NCI-H2081 treated with DMSO at 0.1 percent for 48 hours (cell line): ENCODE measurements at regions not wholly inside any gene's neighbourhood (a gene's known extent, or its start where the extent isn't known, plus 50 kb on each side); places are given as distances from the start of the nearest gene placed in this dataset.
"Not testable (repeated sequence)": the region's sequence is repeated elsewhere in the genome, so short reads cannot be mapped to it uniquely, and the experiment has no call there.

Experiments used
- DNase-seq: peaks from one replicate; lab custom pipeline; 2025; lab: John Stamatoyannopoulos, UW

GRCh38 chr5:166860426-166860825, 1431.0 kb upstream of the WWC1 start:
- DNase-seq = no peak

GRCh38 chr5:166862581-166862980, 1428.9 kb upstream of the WWC1 start:
- no peak for DNase-seq

DNA sequence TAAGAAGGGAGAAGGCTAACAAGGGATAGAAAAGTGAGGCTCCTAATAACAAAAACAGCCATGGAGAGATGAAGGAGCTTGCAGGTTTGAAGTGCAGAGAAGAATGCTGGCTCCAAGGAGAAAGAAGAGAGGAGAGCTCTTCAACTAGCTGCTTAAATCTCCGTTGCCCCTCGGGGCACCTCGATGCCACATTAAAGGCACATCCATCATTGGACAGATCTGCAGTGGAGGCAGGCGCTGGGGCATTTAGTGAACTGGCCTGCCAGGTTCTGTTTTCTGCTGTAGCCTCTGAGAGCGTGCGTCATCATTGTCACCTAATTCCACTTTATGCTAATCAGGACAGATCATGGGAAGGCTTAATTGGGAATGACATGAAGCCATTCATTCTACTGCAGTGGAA, 1426.2 kb upstream of the WWC1 start:
- no peak for DNase-seq

- no peak for DNase-seq
These were observed 1411.0 kb upstream of the WWC1 start for GRCh38 chr5:166880456-166880855.

DNA sequence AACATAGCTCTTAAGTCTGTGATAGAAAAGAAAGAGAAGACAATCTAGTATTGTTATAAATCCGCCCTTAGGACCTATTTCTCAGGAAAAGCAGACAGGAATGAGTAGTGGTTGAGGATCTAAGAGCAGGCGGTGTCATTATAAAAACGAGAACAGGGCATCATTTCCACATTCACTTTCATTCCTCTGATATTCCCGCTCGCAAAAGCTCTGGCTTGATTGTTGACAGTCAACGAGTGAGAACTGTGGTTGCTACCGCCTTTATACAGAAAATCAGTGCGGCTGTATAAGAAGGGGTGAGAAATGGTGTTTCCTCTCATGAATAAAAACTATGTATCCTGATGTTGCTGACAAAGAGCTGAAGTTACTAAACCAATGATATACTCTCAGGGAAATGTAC, 1409.6 kb upstream of the WWC1 start:
- DNase-seq = no peak

- DNase-seq = no peak
These were observed 1408.4 kb upstream of the WWC1 start for GRCh38 chr5:166883016-166883415.

- no peak for DNase-seq
These were observed 1393.3 kb upstream of the WWC1 start for GRCh38 chr5:166898166-166898565.

- DNase-seq = no peak
These were observed 1392.1 kb upstream of the WWC1 start for GRCh38 chr5:166899343-166899742.

DNA sequence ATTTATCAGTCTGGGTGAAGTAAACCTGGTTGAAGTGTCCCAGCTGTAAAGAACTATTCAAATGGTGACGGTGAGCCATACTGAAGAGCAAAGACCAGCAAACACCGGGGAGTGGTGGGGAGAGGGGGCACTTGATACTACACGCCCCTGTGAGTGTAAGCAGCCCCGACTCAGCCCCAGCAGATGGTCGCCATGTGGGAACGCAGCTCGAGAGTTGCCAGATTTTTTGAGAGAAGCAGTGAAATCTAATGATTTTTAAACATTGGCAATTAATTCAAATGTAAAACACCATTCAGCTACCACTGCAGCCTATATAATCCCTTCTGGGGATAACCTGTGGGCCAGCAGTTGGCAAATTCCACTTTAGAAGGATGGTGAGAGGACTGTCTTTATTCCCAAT, 1386.9 kb upstream of the WWC1 start:
- DNase-seq = no peak

DNA sequence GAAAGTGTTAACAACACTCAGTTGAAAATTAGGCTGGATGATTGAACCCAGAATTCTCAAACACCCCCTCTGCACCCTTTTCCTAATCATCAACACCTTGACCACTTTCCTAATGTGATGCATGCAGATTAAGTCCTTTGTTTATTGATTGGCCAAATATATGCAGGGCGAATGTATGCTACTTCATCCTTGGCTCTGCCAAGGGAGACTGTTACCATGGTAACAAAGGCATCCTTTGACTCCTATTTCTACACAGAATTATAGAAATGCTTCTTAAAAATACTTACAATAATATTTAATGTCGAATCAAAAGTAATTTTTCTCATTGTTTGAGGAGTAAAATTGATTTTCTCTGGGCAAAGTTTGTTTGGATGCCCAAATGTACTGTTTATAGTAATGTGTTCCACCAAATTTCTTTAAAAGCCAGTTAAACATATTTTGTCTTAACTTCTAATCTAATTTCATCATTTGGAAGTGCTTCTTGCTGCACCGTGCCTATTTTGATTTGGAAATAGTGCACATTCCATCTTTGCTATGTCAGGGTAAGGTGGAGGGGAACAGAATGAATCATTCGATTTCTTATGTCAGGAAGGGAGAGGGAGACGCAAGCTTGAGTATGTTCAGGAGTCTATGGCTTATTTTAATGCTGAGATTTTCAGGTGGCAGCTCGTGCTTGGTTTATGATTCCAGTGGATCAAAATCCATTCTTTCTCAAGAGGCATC, 1384.3 kb upstream of the WWC1 start:
- no peak for DNase-seq

DNA sequence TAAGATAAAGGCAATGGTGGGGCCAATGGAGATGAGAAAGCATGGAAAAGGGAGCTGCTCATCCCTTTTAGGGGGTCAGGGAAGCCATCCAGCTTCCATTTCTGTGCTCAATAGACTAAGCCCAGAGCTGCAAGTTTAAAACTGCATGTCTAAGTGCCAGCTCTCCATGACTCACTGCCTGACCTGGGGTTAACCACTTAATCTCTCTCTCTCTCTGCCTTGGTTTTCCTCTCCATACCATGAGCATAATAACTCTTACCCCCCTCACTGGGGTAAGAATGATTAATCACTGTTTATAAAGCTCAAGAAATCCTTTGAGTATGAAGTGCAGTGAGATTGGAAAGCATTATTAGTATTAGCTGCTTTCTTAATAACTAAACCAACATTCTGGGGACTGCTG, 1382.4 kb upstream of the WWC1 start:
- no peak for DNase-seq

- DNase-seq = no peak
These were observed 1381.5 kb upstream of the WWC1 start for GRCh38 chr5:166909926-166910325.

DNA sequence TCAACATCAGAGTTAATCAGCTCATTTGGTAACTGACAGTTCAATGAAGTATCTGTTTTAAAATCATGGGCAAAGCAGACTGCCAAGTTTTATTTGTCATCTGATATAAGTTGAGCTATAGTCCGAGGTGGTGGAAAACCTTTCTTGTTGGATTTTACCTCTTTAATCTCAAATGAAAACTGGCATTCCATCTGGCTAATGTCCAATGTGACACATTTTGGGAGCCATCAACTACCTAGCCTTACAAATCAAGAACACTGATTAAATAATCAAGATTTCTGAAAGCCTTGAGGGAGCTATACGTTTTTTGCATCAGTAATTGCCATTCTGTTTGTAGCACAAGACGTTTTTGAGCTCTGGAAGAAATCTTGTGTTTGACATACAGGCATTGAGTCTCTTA, 1380.5 kb upstream of the WWC1 start:
- DNase-seq = no peak

GRCh38 chr5:166916021-166916420, 1375.4 kb upstream of the WWC1 start:
- no peak for DNase-seq

GRCh38 chr5:166926138-166926537, 1365.3 kb upstream of the WWC1 start:
- DNase-seq = no peak

DNA sequence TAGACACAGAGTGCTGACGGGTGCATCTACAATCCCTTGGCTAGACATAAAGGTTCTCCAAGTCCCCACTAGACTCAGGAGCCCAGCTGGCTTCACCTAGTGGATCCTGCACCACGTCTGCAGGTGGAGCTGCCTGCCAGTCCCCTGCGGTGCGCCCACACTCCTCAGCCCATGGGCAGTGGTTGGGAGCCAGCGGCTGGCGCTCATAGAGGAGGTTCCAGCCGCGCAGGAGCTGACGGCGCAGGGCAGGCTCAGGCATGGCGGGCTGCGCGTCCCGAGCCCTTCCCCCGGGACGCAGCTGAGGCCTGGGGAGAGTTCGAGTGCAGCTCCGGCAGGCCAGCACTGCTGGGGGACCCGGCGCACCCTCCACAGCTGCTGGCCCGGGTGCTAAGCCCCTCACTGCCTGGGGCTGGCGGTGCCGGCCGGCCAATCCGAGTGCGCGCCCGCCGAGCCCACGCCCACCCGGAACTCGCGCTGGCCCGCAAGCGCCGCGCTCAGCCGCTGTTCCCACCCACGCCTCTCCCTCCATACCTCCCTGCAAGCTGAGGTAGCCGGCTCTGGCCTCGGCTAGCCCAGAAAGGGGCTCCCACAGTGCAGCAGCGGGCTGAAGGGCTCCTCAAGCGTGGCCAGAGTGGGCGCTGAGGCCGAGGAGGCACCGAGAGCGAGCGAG, 1364.5 kb upstream of the WWC1 start:
- not testable (repeated sequence) for DNase-seq

DNA sequence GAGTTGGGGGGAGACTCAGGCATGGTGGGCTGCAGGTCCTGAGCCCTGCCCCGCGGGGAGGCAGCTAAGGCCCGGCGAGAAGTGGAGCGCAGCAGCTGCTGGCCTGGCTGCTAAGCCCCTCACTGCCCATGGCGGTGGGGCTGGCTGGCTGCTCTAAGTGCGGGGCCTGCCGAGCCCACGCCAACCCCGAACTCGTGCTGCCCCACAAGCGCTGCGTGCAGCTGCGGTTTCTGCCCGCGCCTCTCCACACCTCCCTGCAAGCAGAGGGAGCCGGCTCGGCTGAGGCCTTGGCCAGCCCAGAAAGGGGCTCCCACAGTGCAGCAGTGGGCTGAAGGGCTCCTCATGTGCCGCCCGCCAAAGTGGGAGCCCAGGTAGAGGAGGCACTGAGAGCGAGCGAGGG, 1355.1 kb upstream of the WWC1 start:
- DNase-seq = no peak

DNA sequence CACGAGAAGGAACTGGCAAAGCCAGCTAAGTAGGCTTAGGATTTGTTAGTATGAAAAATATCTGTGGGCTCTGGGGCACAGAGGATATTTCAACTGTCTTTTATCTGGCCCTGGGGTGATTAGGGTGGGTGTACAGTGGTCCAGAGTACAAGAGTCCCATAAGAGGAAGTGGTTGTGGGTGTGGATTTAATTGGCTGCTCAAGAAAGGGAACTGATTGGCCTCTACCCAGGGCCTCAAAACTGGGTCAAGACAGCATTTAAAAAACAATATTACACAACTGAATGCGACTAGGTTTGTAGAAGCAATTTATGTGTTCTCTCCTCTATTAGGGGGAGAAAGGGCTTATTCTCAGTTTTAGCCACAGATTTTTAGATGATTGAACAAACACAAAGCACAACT, 1353.4 kb upstream of the WWC1 start:
- DNase-seq = no peak

- DNase-seq = no peak
These were observed 1348.5 kb upstream of the WWC1 start for GRCh38 chr5:166942948-166943347.

DNA sequence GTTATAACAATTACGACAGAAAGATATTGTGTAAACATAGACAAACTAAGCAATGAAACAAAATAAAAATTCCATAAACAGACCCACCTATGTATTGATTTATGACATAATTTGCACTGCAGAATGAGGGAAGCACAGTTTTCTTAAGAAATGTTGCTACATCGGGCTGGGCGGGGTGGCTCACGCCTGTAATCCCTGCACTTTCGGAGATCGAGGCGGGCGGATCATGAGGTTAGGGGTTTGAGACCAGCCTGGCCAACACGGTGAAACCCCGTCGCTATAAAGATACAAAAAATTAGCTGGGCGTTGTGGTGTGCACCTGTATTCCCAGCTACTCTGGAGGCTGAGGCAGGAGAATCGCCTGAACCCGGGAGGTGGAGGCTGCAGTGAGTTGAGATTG, 1344.4 kb upstream of the WWC1 start:
- no peak for DNase-seq

DNA sequence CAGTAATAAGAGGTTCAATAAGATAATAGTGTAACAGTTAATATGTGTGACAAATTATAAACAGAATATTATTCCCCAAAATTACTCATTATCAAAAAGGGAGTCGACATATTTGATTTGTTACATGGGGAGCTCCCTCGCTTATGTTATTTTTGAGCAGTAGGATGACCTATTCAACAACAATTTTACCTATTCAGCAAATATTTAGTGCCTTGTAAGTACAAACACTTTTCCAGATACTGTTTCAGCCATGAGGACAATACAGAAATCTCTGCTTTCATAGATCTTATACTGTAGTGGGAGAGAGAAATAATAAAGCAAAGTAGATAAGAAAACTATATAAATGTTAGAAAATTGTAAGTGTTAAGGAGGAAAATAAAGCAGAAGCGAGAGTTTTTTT, 1342.8 kb upstream of the WWC1 start:
- no peak for DNase-seq

DNA sequence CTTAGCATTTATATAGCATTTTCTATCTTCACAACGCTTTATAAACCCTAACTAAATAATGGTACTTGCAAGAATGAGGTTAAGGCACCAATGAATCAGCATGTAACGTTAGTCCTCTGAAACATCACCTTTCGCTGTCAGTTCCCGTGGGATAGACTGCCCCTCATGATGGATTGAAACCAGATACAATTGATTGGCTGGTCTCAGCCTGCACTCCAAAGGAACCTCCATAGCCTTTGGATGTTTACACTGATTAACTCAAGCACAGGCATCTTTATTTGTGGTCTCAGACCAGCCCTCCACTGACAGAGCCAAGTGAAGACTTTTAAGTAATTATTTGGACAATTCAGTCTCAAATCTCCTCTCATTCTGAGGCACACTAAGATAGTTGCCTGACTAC, 1339.4 kb upstream of the WWC1 start:
- DNase-seq = no peak

DNA sequence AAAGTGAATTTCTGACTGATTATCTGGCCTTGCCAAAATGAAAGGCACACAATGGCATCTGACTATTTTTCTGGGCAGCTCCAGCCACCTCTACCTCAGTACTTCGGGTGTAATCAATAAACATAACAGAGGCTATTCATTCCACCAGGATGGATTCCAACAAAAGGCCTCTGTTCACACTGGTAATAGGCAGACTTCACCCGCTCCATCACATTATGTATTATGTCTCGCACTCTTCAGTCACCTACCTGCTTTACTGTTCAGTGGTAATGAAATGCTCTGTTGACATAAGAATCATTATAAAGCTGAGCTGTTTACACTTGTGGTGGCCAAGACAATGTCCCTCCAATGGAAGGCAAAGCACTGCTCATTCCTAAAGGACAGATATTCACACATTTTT, 1333.7 kb upstream of the WWC1 start:
- no peak for DNase-seq

- no peak for DNase-seq
These were observed 1331.7 kb upstream of the WWC1 start for GRCh38 chr5:166959766-166960165.
